ENCODE measurements at regions not wholly inside any gene's neighbourhood (a gene's known extent, or its start where the extent isn't known, plus 50 kb on each side); places are given as distances from the start of the nearest gene placed in this dataset.

GRCh38 chr6:105972440-105972839 is 113.7 kb upstream of the PRDM1 start:
- ATAC-seq (ENCODE audit: low read depth) (no peak), DNase-seq (no peak)
- Histone ChIP-seq H3K79me2 (ENCODE audit: control insufficient read depth, insufficient read depth, low read length) (no peaks in the 10 kb centered on the region), H3K36me3 (replicated peaks in 1 of 2; ENCODE audit: control extremely low read depth in 1 of 2, control insufficient read depth in 1 of 2, extremely low read depth in 1 of 2, insufficient read depth in 2 of 2, low read length in 1 of 2) (no peaks in the 10 kb centered on the region), H3K4me2 (replicated peaks; ENCODE audit: low read depth, low read length, poor library complexity, severe bottlenecking) (no peak overlapping the region), H4K20me1 (ENCODE audit: control insufficient read depth, insufficient read depth, low read length, poor library complexity, severe bottlenecking) (no peaks in the 10 kb centered on the region), H3K9me3 (ENCODE audit: control extremely low read depth in 1 of 3, control insufficient read depth in 2 of 3, insufficient read depth in 1 of 3, low read length in 2 of 3) (peaks cover 5 to 18% (median 7%) of the 10 kb centered on the region in 3 donors), H3K27ac (ENCODE audit: low read length in 2 of 2) (no peak overlapping the region), H3K9ac (ENCODE audit: low read length) (no peak overlapping the region), H3K4me1 (ENCODE audit: control insufficient read depth in 2 of 2, insufficient read depth in 2 of 2, low read length in 2 of 2) (no peaks in the 10 kb centered on the region), H3K27me3 (replicated peaks in 1 of 4; ENCODE audit: control extremely low read depth in 1 of 4, control insufficient read depth in 3 of 4, insufficient read depth in 4 of 4, low read length in 3 of 4) (peaks cover 0 to 5% (median 2%) of the 10 kb centered on the region in 4 experiments), H2AFZ (ENCODE audit: insufficient read depth, low read depth, low read length, poor library complexity, severe bottlenecking) (no peak overlapping the region), H3K4me3 (ENCODE audit: control extremely low read depth in 1 of 5, extremely low read depth in 1 of 5, insufficient read depth in 1 of 5, low read depth in 2 of 5, low read length in 4 of 5) (no peak overlapping the region)
- H3K4me1 Mint-ChIP-seq = no peaks in the 10 kb centered on the region
- ChIA-PET CTCF (no interaction called here), POLR2A (no interaction called here)
- intact Hi-C loops (cut with micrococcal nuclease) = no loop called here
- H3K9me3 Mint-ChIP-seq (ENCODE audit: insufficient read depth) = peaks cover 15% of the 10 kb centered on the region
- 100% methylated on average over 1 of the region's 1 CpG for WGBS (ENCODE audit: insufficient coverage)
- TF ChIP-seq EZH2 (IDR thresholded peaks at IDR 0.05; ENCODE audit: borderline replicate concordance, insufficient read depth, low read depth, low read length, poor library complexity, severe bottlenecking) (no peak), CTCF (IDR thresholded peaks at IDR 0.05) (no peak)
- no peak overlapping the region for H3K27ac Mint-ChIP-seq
- no peak overlapping the region for H3K4me3 Mint-ChIP-seq
- H3K27me3 Mint-ChIP-seq = peaks cover 40% of the 10 kb centered on the region

- no peaks in the 10 kb centered on the region for H3K4me1 Mint-ChIP-seq
- no peak overlapping the region for H3K9ac ChIP-seq (ENCODE audit: low read length)
- no peaks in the 10 kb centered on the region for H3K36me3 ChIP-seq (replicated peaks in 1 of 2; ENCODE audit: control extremely low read depth in 1 of 2, control insufficient read depth in 1 of 2, extremely low read depth in 1 of 2, insufficient read depth in 2 of 2, low read length in 1 of 2)
- no CpG with 5 or more reads among the region's 2 CpGs for WGBS (ENCODE audit: insufficient coverage)
- no peak overlapping the region for H3K4me3 Mint-ChIP-seq
- no peaks in the 10 kb centered on the region for H3K79me2 ChIP-seq (ENCODE audit: control insufficient read depth, insufficient read depth, low read length)
- no peak overlapping the region for H3K4me2 ChIP-seq (replicated peaks; ENCODE audit: low read depth, low read length, poor library complexity, severe bottlenecking)
- H3K9me3 ChIP-seq (ENCODE audit: control extremely low read depth in 1 of 3, control insufficient read depth in 2 of 3, insufficient read depth in 1 of 3, low read length in 2 of 3) = peaks cover 5 to 18% (median 7%) of the 10 kb centered on the region in 3 donors
- TF ChIP-seq EZH2 (IDR thresholded peaks at IDR 0.05; ENCODE audit: borderline replicate concordance, insufficient read depth, low read depth, low read length, poor library complexity, severe bottlenecking) = no peak
- no peak for TF ChIP-seq CTCF (IDR thresholded peaks at IDR 0.05)
- H3K4me1 ChIP-seq (ENCODE audit: control insufficient read depth in 2 of 2, insufficient read depth in 2 of 2, low read length in 2 of 2) = no peaks in the 10 kb centered on the region
- ChIA-PET POLR2A (no interaction called here), CTCF (no interaction called here)
- no peak overlapping the region for H3K27ac ChIP-seq (ENCODE audit: low read length in 2 of 2)
- no peaks in the 10 kb centered on the region for H4K20me1 ChIP-seq (ENCODE audit: control insufficient read depth, insufficient read depth, low read length, poor library complexity, severe bottlenecking)
- DNase-seq (no peak), ATAC-seq (ENCODE audit: low read depth) (no peak)
- H3K27me3 Mint-ChIP-seq = peaks cover 16% of the 10 kb centered on the region
- no peak overlapping the region for H2AFZ ChIP-seq (ENCODE audit: insufficient read depth, low read depth, low read length, poor library complexity, severe bottlenecking)
- H3K27me3 ChIP-seq (replicated peaks in 1 of 4; ENCODE audit: control extremely low read depth in 1 of 4, control insufficient read depth in 3 of 4, insufficient read depth in 4 of 4, low read length in 3 of 4) = peaks cover 0 to 5% (median 1%) of the 10 kb centered on the region in 4 experiments
- peaks cover 15% of the 10 kb centered on the region for H3K9me3 Mint-ChIP-seq (ENCODE audit: insufficient read depth)
- intact Hi-C loops (cut with micrococcal nuclease) = no loop called here
- H3K4me3 ChIP-seq (ENCODE audit: control extremely low read depth in 1 of 5, extremely low read depth in 1 of 5, insufficient read depth in 1 of 5, low read depth in 2 of 5, low read length in 4 of 5) = no peak overlapping the region
- H3K27ac Mint-ChIP-seq = no peak overlapping the region
These were observed 117.4 kb upstream of the PRDM1 start for GRCh38 chr6:105968603-105969333.
